ENCODE measurements at regions not wholly inside any gene's neighbourhood (a gene's known extent, or its start where the extent isn't known, plus 50 kb on each side); places are given as distances from the start of the nearest gene placed in this dataset.

DNA sequence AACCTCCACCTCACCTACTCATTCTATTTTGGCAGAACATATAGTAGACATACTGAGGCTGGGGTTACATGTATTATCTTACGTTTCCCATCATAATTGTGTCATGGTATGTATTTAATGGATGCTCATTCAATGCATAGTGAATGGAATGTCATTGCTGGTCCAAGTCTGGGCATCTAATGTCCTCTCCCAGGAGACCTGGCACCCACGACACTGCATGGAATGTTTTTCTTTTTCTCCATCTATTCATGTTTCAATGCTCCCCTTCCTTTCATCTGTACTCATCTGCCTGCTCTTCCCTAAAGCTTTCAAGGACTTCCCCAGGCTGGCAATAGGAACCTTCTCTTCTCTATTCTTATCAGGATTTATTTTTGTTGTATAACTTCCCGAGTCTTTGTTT lies 50.8 kb upstream of the SLIT3 start (continued):
- TF ChIP-seq, protein P1, sequence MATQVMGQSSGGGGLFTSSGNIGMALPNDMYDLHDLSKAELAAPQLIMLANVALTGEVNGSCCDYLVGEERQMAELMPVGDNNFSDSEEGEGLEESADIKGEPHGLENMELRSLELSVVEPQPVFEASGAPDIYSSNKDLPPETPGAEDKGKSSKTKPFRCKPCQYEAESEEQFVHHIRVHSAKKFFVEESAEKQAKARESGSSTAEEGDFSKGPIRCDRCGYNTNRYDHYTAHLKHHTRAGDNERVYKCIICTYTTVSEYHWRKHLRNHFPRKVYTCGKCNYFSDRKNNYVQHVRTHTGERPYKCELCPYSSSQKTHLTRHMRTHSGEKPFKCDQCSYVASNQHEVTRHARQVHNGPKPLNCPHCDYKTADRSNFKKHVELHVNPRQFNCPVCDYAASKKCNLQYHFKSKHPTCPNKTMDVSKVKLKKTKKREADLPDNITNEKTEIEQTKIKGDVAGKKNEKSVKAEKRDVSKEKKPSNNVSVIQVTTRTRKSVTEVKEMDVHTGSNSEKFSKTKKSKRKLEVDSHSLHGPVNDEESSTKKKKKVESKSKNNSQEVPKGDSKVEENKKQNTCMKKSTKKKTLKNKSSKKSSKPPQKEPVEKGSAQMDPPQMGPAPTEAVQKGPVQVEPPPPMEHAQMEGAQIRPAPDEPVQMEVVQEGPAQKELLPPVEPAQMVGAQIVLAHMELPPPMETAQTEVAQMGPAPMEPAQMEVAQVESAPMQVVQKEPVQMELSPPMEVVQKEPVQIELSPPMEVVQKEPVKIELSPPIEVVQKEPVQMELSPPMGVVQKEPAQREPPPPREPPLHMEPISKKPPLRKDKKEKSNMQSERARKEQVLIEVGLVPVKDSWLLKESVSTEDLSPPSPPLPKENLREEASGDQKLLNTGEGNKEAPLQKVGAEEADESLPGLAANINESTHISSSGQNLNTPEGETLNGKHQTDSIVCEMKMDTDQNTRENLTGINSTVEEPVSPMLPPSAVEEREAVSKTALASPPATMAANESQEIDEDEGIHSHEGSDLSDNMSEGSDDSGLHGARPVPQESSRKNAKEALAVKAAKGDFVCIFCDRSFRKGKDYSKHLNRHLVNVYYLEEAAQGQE (IDR thresholded peaks at IDR 0.05; ENCODE audit: low read depth): no peak
- TF ChIP-seq EZH2phosphoT487 (IDR thresholded peaks at IDR 0.05; ENCODE audit: borderline replicate concordance): no peak

DNA sequence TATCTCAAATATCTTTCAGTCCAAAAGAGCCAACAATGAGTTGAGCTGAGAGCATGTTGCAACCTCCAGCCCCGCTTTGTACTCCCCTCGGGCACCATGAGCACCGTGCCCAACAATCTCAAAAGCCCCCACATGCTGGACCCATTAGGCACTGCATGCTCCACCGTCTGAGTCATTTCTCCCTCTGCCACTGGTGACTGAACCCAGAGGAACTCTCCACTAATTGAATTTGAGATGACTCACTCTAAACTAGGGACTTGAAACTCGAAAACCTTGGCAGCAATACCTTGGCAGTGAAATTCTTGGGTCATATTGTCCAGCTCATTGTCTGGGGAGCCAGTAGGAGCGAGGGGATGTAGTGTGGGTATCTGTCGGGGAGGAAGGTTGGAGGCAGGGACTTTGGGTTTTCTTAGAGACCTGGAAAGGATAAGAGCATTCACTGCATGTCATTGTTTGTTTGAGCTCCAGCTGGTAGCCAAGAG lies 49.9 kb upstream of the SLIT3 start:
- no peak overlapping the region for H3K9ac ChIP-seq (ENCODE audit: low read length)
- no peak overlapping the region for H2AFZ ChIP-seq (ENCODE audit: low read depth, low read length, poor library complexity, severe bottlenecking)
- H3K4me1 ChIP-seq (ENCODE audit: control insufficient read depth in 1 of 2, insufficient read depth in 2 of 2, low read length in 2 of 2): peaks cover 0 to 7% of the 10 kb centered on the region in 2 experiments; a peak in 2 of 4 replicates
- H3K9me2 ChIP-seq (ENCODE audit: insufficient read depth): no peaks in the 10 kb centered on the region
- no peak overlapping the region for H3K27ac ChIP-seq (ENCODE audit: low read depth, low read length)
- RAD21 ChIA-PET (ENCODE audit: low non-redundant PET in 1 of 2, low total read pairs in 2 of 2, uncharacterized antibody in 2 of 2, unreplicated experiment in 2 of 2): no interaction called here
- BruUV-seq (replicated peaks): no TSS peak
- ATAC-seq: peak; percentile 53
- POLR2A ChIA-PET: no interaction called here
- H3K4me2 ChIP-seq (ENCODE audit: low read length): no peak overlapping the region; the same call in 1 of the 2 replicates
- DNase-seq (ENCODE audit: low read depth, low spot score): peak; percentile 13
- no peak for TF ChIP-seq ELF1 (IDR thresholded peaks at IDR 0.05; ENCODE audit: borderline replicate concordance, low read depth)
- TF ChIP-seq, protein P2, sequence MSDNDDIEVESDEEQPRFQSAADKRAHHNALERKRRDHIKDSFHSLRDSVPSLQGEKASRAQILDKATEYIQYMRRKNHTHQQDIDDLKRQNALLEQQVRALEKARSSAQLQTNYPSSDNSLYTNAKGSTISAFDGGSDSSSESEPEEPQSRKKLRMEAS (IDR thresholded peaks at IDR 0.05): no peak
- TF ChIP-seq JUND (IDR thresholded peaks at IDR 0.05): peak; percentile 42; the same call in 1 of the 2 replicates
- no peak for TF ChIP-seq ZNF274 (IDR thresholded peaks at IDR 0.05; ENCODE audit: low read depth, low read length)
- no peak for TF ChIP-seq EGR1 (IDR thresholded peaks at IDR 0.05; ENCODE audit: low read depth)
- no peak for TF ChIP-seq SRF (IDR thresholded peaks at IDR 0.05; ENCODE audit: low read depth)
- no peak for TF ChIP-seq TCF7L2 (IDR thresholded peaks at IDR 0.05; ENCODE audit: borderline replicate concordance, extremely low read depth, insufficient read depth, insufficient read length)
- no peak for TF ChIP-seq EZH2phosphoT487 (IDR thresholded peaks at IDR 0.05; ENCODE audit: borderline replicate concordance)
- TF ChIP-seq FOSL1 (IDR thresholded peaks at IDR 0.05; ENCODE audit: low read depth): peak; percentile 43
- no peak for TF ChIP-seq RAD21 (IDR thresholded peaks at IDR 0.05; ENCODE audit: low read depth)
- TF ChIP-seq EZH2 (IDR thresholded peaks at IDR 0.05): no peak
- no peak for TF ChIP-seq CEBPB (IDR thresholded peaks at IDR 0.05; ENCODE audit: low read depth)
- TF ChIP-seq, protein P1 (IDR thresholded peaks at IDR 0.05; ENCODE audit: low read depth): no peak
- no peak for TF ChIP-seq ZFX (IDR thresholded peaks at IDR 0.05)
- no peak for TF ChIP-seq SIN3A (IDR thresholded peaks at IDR 0.05; ENCODE audit: low read depth)
- TF ChIP-seq, protein P3, sequence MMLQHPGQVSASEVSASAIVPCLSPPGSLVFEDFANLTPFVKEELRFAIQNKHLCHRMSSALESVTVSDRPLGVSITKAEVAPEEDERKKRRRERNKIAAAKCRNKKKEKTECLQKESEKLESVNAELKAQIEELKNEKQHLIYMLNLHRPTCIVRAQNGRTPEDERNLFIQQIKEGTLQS (IDR thresholded peaks at IDR 0.05): no peak
- TF ChIP-seq POLR2AphosphoS5 (IDR thresholded peaks at IDR 0.05; ENCODE audit: low read depth, low read length): no peak
- H3K4me3 ChIP-seq (replicated peaks in 1 of 2; ENCODE audit: low read depth in 1 of 2, low read length in 2 of 2): no peak overlapping the region
- H3K79me2 ChIP-seq (ENCODE audit: insufficient read depth, low read length): no peaks in the 10 kb centered on the region
- intact Hi-C loops (cut with micrococcal nuclease): no loop called here
- no peaks in the 10 kb centered on the region for H4K20me1 ChIP-seq (ENCODE audit: insufficient read depth)
- no peaks in the 10 kb centered on the region for H3K36me3 ChIP-seq (ENCODE audit: control insufficient read depth in 1 of 2, insufficient read depth in 2 of 2, low read length in 2 of 2)
- H3K9me3 ChIP-seq (ENCODE audit: control insufficient read depth in 1 of 2, insufficient read depth in 1 of 2, low read depth in 1 of 2, low read length in 2 of 2): no peaks in the 10 kb centered on the region
- CTCF ChIA-PET: no interaction called here
- 0 out of 2 replicates have a peak, but pooled peaks cover 12% of the 10 kb centered on the region for H3K27me3 ChIP-seq (ENCODE audit: insufficient read depth, low read length)

All from HCT116 (cell line).